ENCODE measurements at regions not wholly inside any gene's neighbourhood (a gene's known extent, or its start where the extent isn't known, plus 50 kb on each side); places are given as distances from the start of the nearest gene placed in this dataset.

DNA sequence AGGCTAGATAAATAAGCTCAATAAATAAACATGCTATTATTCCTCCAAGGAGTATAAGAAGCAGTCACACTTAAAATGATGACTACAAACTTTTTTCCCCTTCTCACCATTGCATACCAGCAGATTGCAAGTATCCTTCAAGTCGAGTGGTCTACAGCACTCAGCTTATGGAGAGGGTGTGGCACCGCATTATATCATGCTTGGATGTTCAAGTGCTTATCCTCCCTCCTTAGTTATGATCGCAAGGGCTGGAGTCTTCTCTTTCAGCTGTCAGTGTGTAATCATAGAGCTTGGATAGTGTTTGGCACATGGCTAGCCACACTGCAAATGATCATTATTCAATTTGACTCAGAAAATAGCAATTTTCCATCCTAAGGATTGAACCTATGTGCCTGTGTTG is 124.0 kb downstream of the CARTPT start:
- TF ChIP-seq, protein P1, sequence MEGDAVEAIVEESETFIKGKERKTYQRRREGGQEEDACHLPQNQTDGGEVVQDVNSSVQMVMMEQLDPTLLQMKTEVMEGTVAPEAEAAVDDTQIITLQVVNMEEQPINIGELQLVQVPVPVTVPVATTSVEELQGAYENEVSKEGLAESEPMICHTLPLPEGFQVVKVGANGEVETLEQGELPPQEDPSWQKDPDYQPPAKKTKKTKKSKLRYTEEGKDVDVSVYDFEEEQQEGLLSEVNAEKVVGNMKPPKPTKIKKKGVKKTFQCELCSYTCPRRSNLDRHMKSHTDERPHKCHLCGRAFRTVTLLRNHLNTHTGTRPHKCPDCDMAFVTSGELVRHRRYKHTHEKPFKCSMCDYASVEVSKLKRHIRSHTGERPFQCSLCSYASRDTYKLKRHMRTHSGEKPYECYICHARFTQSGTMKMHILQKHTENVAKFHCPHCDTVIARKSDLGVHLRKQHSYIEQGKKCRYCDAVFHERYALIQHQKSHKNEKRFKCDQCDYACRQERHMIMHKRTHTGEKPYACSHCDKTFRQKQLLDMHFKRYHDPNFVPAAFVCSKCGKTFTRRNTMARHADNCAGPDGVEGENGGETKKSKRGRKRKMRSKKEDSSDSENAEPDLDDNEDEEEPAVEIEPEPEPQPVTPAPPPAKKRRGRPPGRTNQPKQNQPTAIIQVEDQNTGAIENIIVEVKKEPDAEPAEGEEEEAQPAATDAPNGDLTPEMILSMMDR (conservative IDR thresholded peaks at IDR 0.05; ENCODE audit: low read depth, low read length) = no peak
- Histone ChIP-seq H3K27ac (no peak overlapping the region), H3K4me1 (ENCODE audit: low read depth, poor library complexity, severe bottlenecking) (no peaks in the 10 kb centered on the region), H4K20me1 (ENCODE audit: insufficient read depth) (no peaks in the 10 kb centered on the region), H3K9ac (no peak overlapping the region), H3K79me2 (ENCODE audit: insufficient read depth, low read depth) (no peaks in the 10 kb centered on the region), H3K4me3 (IDR thresholded peaks at IDR 0.05; ENCODE audit: insufficient read depth, low read depth, low read length) (no peak overlapping the region), H2AFZ (ENCODE audit: low read depth) (no peak overlapping the region), H3K36me3 (ENCODE audit: insufficient read depth) (no peaks in the 10 kb centered on the region), H3K27me3 (ENCODE audit: insufficient read depth, low read depth) (no peaks in the 10 kb centered on the region), H3K4me2 (no peak overlapping the region)

DNA sequence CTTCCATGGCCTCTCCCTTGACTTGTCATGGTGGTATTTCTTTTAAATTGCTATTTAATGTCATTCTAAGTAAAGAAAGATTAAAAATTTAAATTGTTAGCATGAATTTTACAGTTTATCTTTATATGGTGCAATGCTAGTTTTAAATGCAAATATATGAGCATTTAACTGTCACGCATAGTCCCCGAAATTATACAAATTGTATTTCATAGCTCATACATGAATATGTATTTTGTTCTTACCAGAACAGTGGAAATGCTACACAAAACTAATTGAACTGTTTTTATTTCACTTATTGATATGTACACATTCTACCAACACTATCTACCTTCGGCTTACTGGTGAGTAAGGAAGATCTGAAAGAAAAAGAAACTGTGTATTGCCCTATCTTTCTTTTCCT is 125.8 kb downstream of the CARTPT start:
- Histone ChIP-seq H3K9ac (no peak overlapping the region), H3K27ac (no peak overlapping the region)
- TF ChIP-seq, protein P1 (conservative IDR thresholded peaks at IDR 0.05; ENCODE audit: low read depth, low read length) = no peak

DNA sequence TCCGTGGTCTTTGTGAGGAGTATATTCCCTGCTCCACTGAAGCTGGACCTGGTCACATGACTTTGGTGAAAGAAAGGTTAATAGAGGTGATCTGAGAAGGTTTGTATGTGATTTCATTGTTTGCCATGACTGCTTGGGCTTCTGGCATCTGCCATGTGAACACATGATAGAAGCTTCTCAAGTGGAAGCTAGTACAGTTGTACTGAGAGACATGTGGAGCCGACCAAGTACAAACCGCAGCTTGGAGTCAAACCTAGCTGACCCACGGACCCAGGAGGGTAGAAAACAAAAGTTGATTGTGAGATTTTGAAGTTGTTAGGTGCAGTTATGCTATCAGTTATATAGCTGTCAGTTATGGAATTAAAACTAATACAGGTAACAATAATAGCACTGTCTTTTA is 140.4 kb downstream of the CARTPT start:
- no peak overlapping the region for H3K9ac ChIP-seq
- H3K27me3 ChIP-seq (ENCODE audit: insufficient read depth, low read depth) = no peaks in the 10 kb centered on the region
- no peak overlapping the region for H2AFZ ChIP-seq (ENCODE audit: low read depth)
- no peak overlapping the region for H3K27ac ChIP-seq
- no peak overlapping the region for H3K4me2 ChIP-seq
- no peaks in the 10 kb centered on the region for H3K79me2 ChIP-seq (ENCODE audit: insufficient read depth, low read depth)
- no peaks in the 10 kb centered on the region for H3K36me3 ChIP-seq (ENCODE audit: insufficient read depth)
- TF ChIP-seq, protein P1 (conservative IDR thresholded peaks at IDR 0.05; ENCODE audit: low read depth, low read length) = no peak
- H3K4me1 ChIP-seq (ENCODE audit: low read depth, poor library complexity, severe bottlenecking) = no peaks in the 10 kb centered on the region
- H4K20me1 ChIP-seq (ENCODE audit: insufficient read depth) = no peaks in the 10 kb centered on the region
- no peak overlapping the region for H3K4me3 ChIP-seq (IDR thresholded peaks at IDR 0.05; ENCODE audit: insufficient read depth, low read depth, low read length)

More for the DNA sequence above, 125.8 kb downstream of the CARTPT start:
- Histone ChIP-seq H3K79me2 (ENCODE audit: insufficient read depth, low read depth) (no peaks in the 10 kb centered on the region), H4K20me1 (ENCODE audit: insufficient read depth) (no peaks in the 10 kb centered on the region), H3K4me2 (no peak overlapping the region), H3K4me3 (IDR thresholded peaks at IDR 0.05; ENCODE audit: insufficient read depth, low read depth, low read length) (no peak overlapping the region), H2AFZ (ENCODE audit: low read depth) (no peak overlapping the region), H3K4me1 (ENCODE audit: low read depth, poor library complexity, severe bottlenecking) (no peaks in the 10 kb centered on the region), H3K36me3 (ENCODE audit: insufficient read depth) (no peaks in the 10 kb centered on the region), H3K27me3 (ENCODE audit: insufficient read depth, low read depth) (no peaks in the 10 kb centered on the region)

DNA sequence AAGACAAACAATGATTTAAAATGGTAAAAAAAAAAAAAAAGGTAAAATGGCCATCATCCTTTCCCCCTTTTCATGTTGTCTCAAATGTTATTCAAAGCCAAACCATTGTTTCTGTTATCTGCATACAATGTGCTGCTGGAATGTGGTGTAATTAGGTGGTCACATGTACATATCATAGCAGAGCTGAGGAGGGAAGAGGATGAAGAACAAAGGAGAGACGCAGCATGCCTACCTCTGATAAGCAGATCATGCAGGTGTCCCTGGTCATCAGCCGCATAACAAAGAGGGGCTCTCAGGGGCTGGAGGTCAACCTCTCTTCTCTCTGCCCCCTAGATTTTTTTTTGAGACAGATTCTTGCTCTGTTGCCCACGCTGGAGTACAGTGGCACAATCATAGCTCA is 141.0 kb downstream of the CARTPT start:
- TF ChIP-seq, protein P1 (conservative IDR thresholded peaks at IDR 0.05; ENCODE audit: low read depth, low read length) = no peak
- no peaks in the 10 kb centered on the region for H3K4me1 ChIP-seq (ENCODE audit: low read depth, poor library complexity, severe bottlenecking)
- H3K27me3 ChIP-seq (ENCODE audit: insufficient read depth, low read depth) = no peaks in the 10 kb centered on the region
- no peak overlapping the region for H3K9ac ChIP-seq
- H3K4me3 ChIP-seq (IDR thresholded peaks at IDR 0.05; ENCODE audit: insufficient read depth, low read depth, low read length) = no peak overlapping the region
- no peak overlapping the region for H3K4me2 ChIP-seq
- no peaks in the 10 kb centered on the region for H3K36me3 ChIP-seq (ENCODE audit: insufficient read depth)
- H4K20me1 ChIP-seq (ENCODE audit: insufficient read depth) = no peaks in the 10 kb centered on the region
- H3K27ac ChIP-seq = no peak overlapping the region
- H2AFZ ChIP-seq (ENCODE audit: low read depth) = no peak overlapping the region
- no peaks in the 10 kb centered on the region for H3K79me2 ChIP-seq (ENCODE audit: insufficient read depth, low read depth)

Measured in KMS-11 (cell line).